CD4-positive, alpha-beta memory T cell (primary cell): ENCODE measurements at regions not wholly inside any gene's neighbourhood (a gene's known extent, or its start where the extent isn't known, plus 50 kb on each side); places are given as distances from the start of the nearest gene placed in this dataset.

Experiments
- CTCF ChIA-PET: fragments of 350-600 bp; sonication (Branson Sonifier 250); formaldehyde crosslinking; loops from one replicate; lab custom pipeline; 2021; ENCODE audit warnings: inconsistent platforms; ENCODE audit not compliant: partially characterized antibody; lab: Charles Lee
- POLR2A ChIA-PET: fragments of 350-600 bp; sonication (Branson Sonifier 250); formaldehyde crosslinking; loops from one replicate; lab custom pipeline; 2021; ENCODE audit not compliant: partially characterized antibody; lab: Charles Lee
- DNase-seq, 5 donors: peaks; one replicate each; pipeline versions ENCODE4 v3.0.0 to v3.0.0-alpha.2; 2020 to 2022; ENCODE audit warnings: mixed read lengths in 1 of 5
- H3K27ac ChIP-seq: one replicate; pipeline ENCODE4 v1.7.0; 2013; ENCODE audit warnings: low read depth, low read length
- H3K27me3 ChIP-seq: 2 replicates; pipeline ENCODE4 v1.7.0; 2013; ENCODE audit warnings: mild to moderate bottlenecking, low read length, moderate library complexity; ENCODE audit not compliant: insufficient read depth
- H3K36me3 ChIP-seq: 2 replicates; pipeline ENCODE4 v1.7.0; 2013; ENCODE audit warnings: mild to moderate bottlenecking, low read length, moderate library complexity; ENCODE audit not compliant: insufficient read depth
- H3K4me1 ChIP-seq: 2 replicates; pipeline ENCODE4 v1.7.0; 2013; ENCODE audit warnings: mild to moderate bottlenecking, low read length, moderate library complexity; ENCODE audit not compliant: insufficient read depth
- H3K4me3 ChIP-seq, 2 donors: one replicate each; pipeline ENCODE4 v1.7.0; 2013; ENCODE audit warnings: low read length in 2 of 2, mild to moderate bottlenecking in 1 of 2
- H3K9me3 ChIP-seq, 2 donors: one replicate each; pipeline ENCODE4 v1.7.0; 2013; ENCODE audit warnings: low read length in 2 of 2, control low read depth in 1 of 2; ENCODE audit not compliant: control insufficient read depth in 1 of 2
- H3K27ac Mint-ChIP-seq, 7 donors: one replicate each; pipeline ENCODE4 v1.8.0; 2020 to 2021; ENCODE audit warnings: mixed read lengths in 7 of 7, mild to moderate bottlenecking in 6 of 7, inconsistent platforms in 3 of 7, moderate library complexity in 3 of 7
- H3K27me3 Mint-ChIP-seq, 2 donors: one replicate each; pipeline ENCODE4 v1.8.0; 2020 to 2021; ENCODE audit warnings: mixed read lengths in 2 of 2
- H3K36me3 Mint-ChIP-seq, 2 donors: one replicate each; pipeline ENCODE4 v1.8.0; 2020 to 2021; ENCODE audit warnings: mixed read lengths in 2 of 2, inconsistent platforms in 1 of 2, mild to moderate bottlenecking in 1 of 2
- H3K4me1 Mint-ChIP-seq, 4 donors: one replicate each; pipeline ENCODE4 v1.8.0; 2020 to 2021; ENCODE audit warnings: mixed read lengths in 4 of 4, mild to moderate bottlenecking in 1 of 4
- H3K4me3 Mint-ChIP-seq, 8 donors: one replicate each; pipeline ENCODE4 v1.8.0; 2020 to 2021; ENCODE audit warnings: mixed read lengths in 8 of 8, mild to moderate bottlenecking in 7 of 8, moderate library complexity in 6 of 8, inconsistent platforms in 3 of 8
- H3K9me3 Mint-ChIP-seq, 8 donors: one replicate each; pipeline ENCODE4 v1.8.0; 2020 to 2021; ENCODE audit warnings: mixed read lengths in 8 of 8, mild to moderate bottlenecking in 5 of 8, inconsistent platforms in 3 of 8, moderate library complexity in 1 of 8
- intact Hi-C: fragments of 100-400 bp; cut with micrococcal nuclease; formaldehyde crosslinking; loops from one replicate; pipeline ENCODE4 v1.15.1; 2023

- POLR2A ChIA-PET: no interaction called here
- no peaks in the 10 kb centered on the region for H3K36me3 Mint-ChIP-seq
These were observed 408.8 kb upstream of the CNKSR2 start for GRCh38 chrX:20965270-20966044.

GRCh38 chrX:20954014-20954413 is 420.2 kb upstream of the CNKSR2 start:
- no peaks in the 10 kb centered on the region for H3K4me1 ChIP-seq
- DNase-seq: no peak
- H3K36me3 Mint-ChIP-seq: no peaks in the 10 kb centered on the region
- no peak overlapping the region for H3K27ac Mint-ChIP-seq
- no peaks in the 10 kb centered on the region for H3K27me3 Mint-ChIP-seq
- H3K27ac ChIP-seq: no peak overlapping the region
- H3K36me3 ChIP-seq: no peaks in the 10 kb centered on the region
- no peaks in the 10 kb centered on the region for H3K27me3 ChIP-seq
- POLR2A ChIA-PET: no interaction called here
- no peak overlapping the region for H3K4me3 Mint-ChIP-seq
- H3K9me3 Mint-ChIP-seq: peaks cover 0 to 3% (median 0%) of the 10 kb centered on the region in 8 donors
- intact Hi-C loops: no loop called here
- no peak overlapping the region for H3K4me3 ChIP-seq
- no peaks in the 10 kb centered on the region for H3K4me1 Mint-ChIP-seq
- no peaks in the 10 kb centered on the region for H3K9me3 ChIP-seq
- CTCF ChIA-PET: no interaction called here

More at GRCh38 chrX:20965270-20966044, 408.8 kb upstream of the CNKSR2 start:
- no peaks in the 10 kb centered on the region for H3K27me3 ChIP-seq
- no peak overlapping the region for H3K4me3 ChIP-seq
- no peaks in the 10 kb centered on the region for H3K4me1 ChIP-seq
- CTCF ChIA-PET: no interaction called here
- DNase-seq: no peak
- Mint-ChIP-seq H3K4me1 (no peaks in the 10 kb centered on the region), H3K4me3 (no peak overlapping the region), H3K27ac (no peak overlapping the region), H3K9me3 (peaks cover 0 to 4% (median 0%) of the 10 kb centered on the region in 8 donors), H3K27me3 (peaks cover 0 to 2% of the 10 kb centered on the region in 2 donors)
- no peaks in the 10 kb centered on the region for H3K36me3 ChIP-seq
- intact Hi-C loops: no loop called here
- H3K27ac ChIP-seq: no peak overlapping the region
- H3K9me3 ChIP-seq: no peaks in the 10 kb centered on the region

- no peaks in the 10 kb centered on the region for H3K36me3 Mint-ChIP-seq
- Histone ChIP-seq H3K27ac (no peak overlapping the region), H3K4me3 (no peak overlapping the region), H3K36me3 (no peaks in the 10 kb centered on the region), H3K4me1 (no peaks in the 10 kb centered on the region), H3K9me3 (no peaks in the 10 kb centered on the region), H3K27me3 (no peaks in the 10 kb centered on the region)
- no peak overlapping the region for H3K4me3 Mint-ChIP-seq
- no peaks in the 10 kb centered on the region for H3K4me1 Mint-ChIP-seq
- H3K27ac Mint-ChIP-seq: no peak overlapping the region
- POLR2A ChIA-PET: no interaction called here
- CTCF ChIA-PET: no interaction called here
- no peaks in the 10 kb centered on the region for H3K27me3 Mint-ChIP-seq
- intact Hi-C loops: no loop called here
- DNase-seq: no peak
- H3K9me3 Mint-ChIP-seq: peaks cover 0 to 3% (median 0%) of the 10 kb centered on the region in 8 donors
These were observed 422.0 kb upstream of the CNKSR2 start for GRCh38 chrX:20952180-20952579.

GRCh38 chrX:20951016-20951810 is 423.0 kb upstream of the CNKSR2 start:
- Histone ChIP-seq H3K36me3 (no peaks in the 10 kb centered on the region), H3K9me3 (no peaks in the 10 kb centered on the region), H3K4me1 (no peaks in the 10 kb centered on the region), H3K27me3 (no peaks in the 10 kb centered on the region), H3K4me3 (no peak overlapping the region), H3K27ac (no peak overlapping the region)
- no peak for DNase-seq
- Mint-ChIP-seq H3K9me3 (peaks cover 0 to 3% (median 0%) of the 10 kb centered on the region in 8 donors), H3K27me3 (no peaks in the 10 kb centered on the region), H3K27ac (no peak overlapping the region), H3K4me3 (no peak overlapping the region), H3K4me1 (no peaks in the 10 kb centered on the region), H3K36me3 (no peaks in the 10 kb centered on the region)
- intact Hi-C loops: no loop called here
- POLR2A ChIA-PET: no interaction called here
- CTCF ChIA-PET: no interaction called here

GRCh38 chrX:20947411-20947912 is 426.8 kb upstream of the CNKSR2 start:
- Histone ChIP-seq H3K4me1 (no peaks in the 10 kb centered on the region), H3K27me3 (no peaks in the 10 kb centered on the region), H3K4me3 (no peak overlapping the region), H3K9me3 (no peaks in the 10 kb centered on the region), H3K36me3 (no peaks in the 10 kb centered on the region), H3K27ac (no peak overlapping the region)
- intact Hi-C loops: no loop called here
- Mint-ChIP-seq H3K36me3 (no peaks in the 10 kb centered on the region), H3K9me3 (peaks cover 0 to 2% (median 0%) of the 10 kb centered on the region in 8 donors), H3K4me3 (no peak overlapping the region), H3K4me1 (no peaks in the 10 kb centered on the region), H3K27ac (no peak overlapping the region), H3K27me3 (no peaks in the 10 kb centered on the region)
- ChIA-PET CTCF (no interaction called here), POLR2A (no interaction called here)
- no peak for DNase-seq

- no peaks in the 10 kb centered on the region for H3K27me3 ChIP-seq
- DNase-seq: no peak
- CTCF ChIA-PET: no interaction called here
- no peak overlapping the region for H3K27ac ChIP-seq
- intact Hi-C loops: no loop called here
- H3K36me3 ChIP-seq: no peaks in the 10 kb centered on the region
- no peaks in the 10 kb centered on the region for H3K36me3 Mint-ChIP-seq
- no peaks in the 10 kb centered on the region for H3K27me3 Mint-ChIP-seq
- H3K9me3 Mint-ChIP-seq: peaks cover 0 to 2% (median 0%) of the 10 kb centered on the region in 8 donors
- H3K4me3 ChIP-seq: no peak overlapping the region
- no peak overlapping the region for H3K27ac Mint-ChIP-seq
- H3K4me1 ChIP-seq: no peaks in the 10 kb centered on the region
- POLR2A ChIA-PET: no interaction called here
- H3K9me3 ChIP-seq: no peaks in the 10 kb centered on the region
- no peak overlapping the region for H3K4me3 Mint-ChIP-seq
- no peaks in the 10 kb centered on the region for H3K4me1 Mint-ChIP-seq
These were observed 460.5 kb upstream of the CNKSR2 start for GRCh38 chrX:20913760-20914159.

- H3K4me3 Mint-ChIP-seq: no peak overlapping the region
- Histone ChIP-seq H3K4me1 (no peaks in the 10 kb centered on the region), H3K4me3 (no peak overlapping the region), H3K36me3 (no peaks in the 10 kb centered on the region), H3K27ac (no peak overlapping the region), H3K27me3 (no peaks in the 10 kb centered on the region), H3K9me3 (no peaks in the 10 kb centered on the region)
- peaks cover 0 to 5% (median 0%) of the 10 kb centered on the region in 8 donors for H3K9me3 Mint-ChIP-seq
- intact Hi-C loops: no loop called here
- H3K27me3 Mint-ChIP-seq: peaks cover 0 to 2% of the 10 kb centered on the region in 2 donors
- H3K4me1 Mint-ChIP-seq: no peaks in the 10 kb centered on the region
- CTCF ChIA-PET: no interaction called here
- H3K27ac Mint-ChIP-seq: no peak overlapping the region
- H3K36me3 Mint-ChIP-seq: no peaks in the 10 kb centered on the region
- POLR2A ChIA-PET: no interaction called here
- DNase-seq: no peak
These were observed 467.6 kb upstream of the CNKSR2 start for GRCh38 chrX:20906571-20906970.
